Transverse colon (tissue), 4 donors: ENCODE measurements at regions not wholly inside any gene's neighbourhood (a gene's known extent, or its start where the extent isn't known, plus 50 kb on each side); places are given as distances from the start of the nearest gene placed in this dataset.

Experiments used
- DNase-seq: peaks from one replicate; pipeline ENCODE4 v3.0.0-alpha.2; 2019
- H3K27ac ChIP-seq, 4 donors: fragments of 200-600 bp; sonication (generic); 2 replicates each; pipeline ENCODE4 v1.5.1; 2016 to 2018; ENCODE audit warnings: inconsistent platforms in 4 of 4
- H3K27me3 ChIP-seq: fragments of 200-600 bp; sonication (generic); 2 replicates; pipeline ENCODE4 v1.5.1; 2017; ENCODE audit warnings: inconsistent platforms
- H3K36me3 ChIP-seq, 4 donors: fragments of 200-600 bp; sonication (generic); 2 replicates each; pipeline ENCODE4 v1.5.1; 2017 to 2019; ENCODE audit warnings: inconsistent platforms in 4 of 4
- H3K4me1 ChIP-seq, 4 donors: fragments of 200-600 bp; sonication (generic); 2 replicates each; pipeline ENCODE4 v1.5.1; 2017 to 2020; ENCODE audit warnings: inconsistent platforms in 4 of 4
- H3K4me3 ChIP-seq, 4 donors: fragments of 200-600 bp; sonication (generic); 1 replicate in 1 of 4; 2 replicates in 3 of 4; pipeline versions ENCODE4 v1.5.1 to v1.6.1; 2017 to 2019; ENCODE audit warnings: inconsistent platforms in 4 of 4
- H3K9me3 ChIP-seq, 2 donors: fragments of 200-600 bp; sonication (generic); 2 replicates each; pipeline ENCODE4 v1.5.1; 2017 to 2019; ENCODE audit warnings: inconsistent platforms in 2 of 2
- EP300 ChIP-seq: sonication (generic); formaldehyde crosslinking; IDR thresholded peaks from one replicate; pipeline ENCODE4 v1.6.1; 2017; ENCODE audit warnings: antibody characterized with exemption, low read depth
- POLR2A ChIP-seq: fragments of 450-650 bp; IDR thresholded peaks from one replicate; pipeline ENCODE4 v1.6.1; 2016; ENCODE audit warnings: antibody characterized with exemption, mild to moderate bottlenecking, moderate library complexity
- POLR2AphosphoS5 ChIP-seq, 3 donors: sonication (generic); formaldehyde crosslinking; IDR thresholded peaks; one replicate each; pipeline ENCODE4 v1.6.1; 2016; ENCODE audit warnings: antibody characterized with exemption in 3 of 3
- WGBS, 2 donors: methylation state at CpG; one replicate each; pipeline ENCODE4 v1.1.5; 2018; ENCODE audit warnings: low coverage in 1 of 2; 5-methylcytosine and 5-hydroxymethylcytosine counted together
- in situ Hi-C, 4 donors: fragments of 200-750 bp; cut with MboI; loops; one replicate each; pipeline versions ENCODE4 v1.15.0 to v1.15.1; 2017; ENCODE audit warnings: low sequenced_read_pairs in 3 of 4, low pct_ligation_motif_present in 1 of 4, low pct_unique_long_range_greater_than_20kb in 1 of 4
- intact Hi-C: fragments of 100-400 bp; cut with DNase I; formaldehyde crosslinking; loops from one replicate; pipeline ENCODE4 v1.15.1; 2023; ENCODE audit warnings: low total_unique reads
- TF ChIP-seq, protein P1 (sequence below), 5 experiments: fragments of 200-600 bp in 3 of 5; fragments of 450-650 bp in 2 of 5; sonication (generic) in 3 of 5; IDR thresholded peaks; 1 replicate in 2 of 5; 2 replicates in 3 of 5; pipeline ENCODE4 v1.5.1; 2016 to 2017; ENCODE audit warnings: antibody characterized with exemption in 5 of 5, inconsistent platforms in 3 of 5, mild to moderate bottlenecking in 2 of 5, moderate library complexity in 1 of 5

DNA sequence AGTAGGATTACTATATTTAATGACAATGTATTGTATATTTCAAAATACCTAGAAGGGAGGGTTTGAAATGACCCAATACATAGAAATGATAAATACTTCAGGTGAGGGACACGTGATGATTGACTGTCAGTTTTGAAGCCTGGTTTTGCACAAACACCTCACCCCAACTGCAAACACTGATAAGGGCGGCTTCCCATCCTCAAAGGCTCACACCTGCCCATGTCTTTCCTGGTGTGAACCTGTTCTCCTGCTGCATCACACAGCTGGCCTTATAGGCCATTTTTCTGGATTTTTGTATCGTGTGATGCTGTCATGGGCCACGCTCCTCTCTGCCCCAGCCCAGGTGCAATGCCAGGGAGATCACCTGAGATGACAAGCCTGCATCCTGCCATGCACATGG lies 166.5 kb upstream of the NCK2 start:
- Histone ChIP-seq H3K27me3 (no peaks in the 10 kb centered on the region), H3K9me3 (no peaks in the 10 kb centered on the region), H3K36me3 (no peaks in the 10 kb centered on the region), H3K27ac (peak overlapping the region in 1 of 4 donors; percentile 18), H3K4me3 (no peak overlapping the region), H3K4me1 (peaks cover 0 to 62% (median 24%) of the 10 kb centered on the region in 4 donors)
- 39 to 44% methylated on average over 3 to 4 of the region's 4 CpGs for WGBS, 2 donors
- in situ Hi-C loops (loop anchor here in 1 of 4 donors (25.0 kb wide), 1 partner anchor 509 kb away; no protein-coding TSS in a partner anchor), intact Hi-C loops (loop anchor here (10.0 kb wide), 1 partner anchor 527 kb away; no protein-coding TSS in a partner anchor)
- peak; percentile 27 for DNase-seq
- no peak for TF ChIP-seq EP300
- peak in 1 of 3 donors; percentile 30 for TF ChIP-seq POLR2AphosphoS5 (IDR thresholded peaks at IDR 0.05)
- no peak for TF ChIP-seq POLR2A

DNA sequence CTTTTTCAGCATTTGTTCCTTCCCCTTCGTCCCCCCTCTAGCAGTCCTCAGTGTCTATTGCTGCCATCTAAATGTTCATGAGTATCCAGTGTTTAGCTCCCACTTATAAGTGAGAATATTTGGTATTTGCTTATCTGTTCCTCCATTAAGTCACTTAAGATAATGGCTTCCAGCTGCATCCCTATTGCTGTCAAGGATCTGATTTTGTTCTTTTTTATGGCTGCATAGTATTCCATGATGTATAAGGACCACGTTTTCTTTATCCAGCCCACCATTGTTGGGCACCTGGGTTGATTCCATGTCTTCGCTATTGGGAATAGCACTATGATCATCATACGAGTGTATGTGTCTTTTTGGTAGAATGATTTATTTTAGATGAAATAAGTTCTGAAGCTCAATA lies 166.9 kb upstream of the NCK2 start:
- Histone ChIP-seq H3K4me3 (no peak overlapping the region), H3K27me3 (no peaks in the 10 kb centered on the region), H3K4me1 (peaks cover 0 to 64% (median 24%) of the 10 kb centered on the region in 4 donors), H3K36me3 (no peaks in the 10 kb centered on the region), H3K9me3 (no peaks in the 10 kb centered on the region), H3K27ac (no peak overlapping the region)
- DNase-seq = no peak
- no peak for TF ChIP-seq POLR2AphosphoS5 (IDR thresholded peaks at IDR 0.05)
- TF ChIP-seq, protein P1, sequence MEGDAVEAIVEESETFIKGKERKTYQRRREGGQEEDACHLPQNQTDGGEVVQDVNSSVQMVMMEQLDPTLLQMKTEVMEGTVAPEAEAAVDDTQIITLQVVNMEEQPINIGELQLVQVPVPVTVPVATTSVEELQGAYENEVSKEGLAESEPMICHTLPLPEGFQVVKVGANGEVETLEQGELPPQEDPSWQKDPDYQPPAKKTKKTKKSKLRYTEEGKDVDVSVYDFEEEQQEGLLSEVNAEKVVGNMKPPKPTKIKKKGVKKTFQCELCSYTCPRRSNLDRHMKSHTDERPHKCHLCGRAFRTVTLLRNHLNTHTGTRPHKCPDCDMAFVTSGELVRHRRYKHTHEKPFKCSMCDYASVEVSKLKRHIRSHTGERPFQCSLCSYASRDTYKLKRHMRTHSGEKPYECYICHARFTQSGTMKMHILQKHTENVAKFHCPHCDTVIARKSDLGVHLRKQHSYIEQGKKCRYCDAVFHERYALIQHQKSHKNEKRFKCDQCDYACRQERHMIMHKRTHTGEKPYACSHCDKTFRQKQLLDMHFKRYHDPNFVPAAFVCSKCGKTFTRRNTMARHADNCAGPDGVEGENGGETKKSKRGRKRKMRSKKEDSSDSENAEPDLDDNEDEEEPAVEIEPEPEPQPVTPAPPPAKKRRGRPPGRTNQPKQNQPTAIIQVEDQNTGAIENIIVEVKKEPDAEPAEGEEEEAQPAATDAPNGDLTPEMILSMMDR (IDR thresholded peaks at IDR 0.05) = no peak
- no peak for TF ChIP-seq EP300
- 70% methylated on average over 4 of the region's 4 CpGs for WGBS, 2 donors
- intact Hi-C loops = loop anchor here (10.0 kb wide), 1 partner anchor 527 kb away; no protein-coding TSS in a partner anchor
- in situ Hi-C loops = loop anchor here in 1 of 4 donors (25.0 kb wide), 1 partner anchor 510 kb away; no protein-coding TSS in a partner anchor

DNA sequence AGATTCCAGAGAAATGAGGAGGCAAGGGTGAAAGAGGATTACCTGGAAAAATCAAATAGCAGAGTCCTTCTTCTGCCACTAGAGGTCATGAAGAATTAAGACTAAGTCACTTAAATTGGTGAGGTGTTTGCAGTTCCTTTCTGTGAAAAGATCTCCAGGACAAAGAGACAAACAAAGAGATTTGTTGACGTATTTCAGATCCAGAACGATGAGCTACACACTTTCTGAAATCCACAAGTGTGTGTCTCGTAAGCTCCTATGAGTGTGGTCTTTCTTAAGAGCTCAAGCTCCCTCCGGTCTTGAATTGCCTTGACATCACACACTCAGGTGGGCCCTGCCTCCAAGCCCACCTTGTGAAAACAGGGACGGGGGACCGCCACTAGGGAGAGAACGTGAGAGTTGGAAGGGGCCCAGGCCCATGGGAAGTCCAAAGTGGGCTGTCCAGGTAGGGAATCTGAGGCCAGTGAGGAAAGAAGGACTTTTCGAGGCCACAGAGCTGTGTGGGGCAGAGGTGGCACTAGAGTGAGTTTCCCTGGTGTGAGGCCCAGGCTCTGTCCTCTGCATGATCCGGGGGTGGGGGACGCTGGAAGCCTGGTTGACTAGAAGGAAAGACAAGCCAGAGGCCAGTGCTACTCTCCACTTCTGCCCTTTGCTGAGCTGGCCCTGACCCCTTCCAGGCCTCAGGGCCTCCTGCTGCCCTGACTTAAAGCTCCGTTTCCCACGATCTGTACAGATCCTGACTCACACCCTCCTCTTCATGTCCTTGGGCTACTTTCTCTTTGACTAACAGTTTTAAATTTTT lies 168.1 kb upstream of the NCK2 start:
- no peak for DNase-seq
- H3K27me3 ChIP-seq = no peaks in the 10 kb centered on the region
- in situ Hi-C loops = loop anchor here in 1 of 4 donors (25.0 kb wide), 1 partner anchor 511 kb away; no protein-coding TSS in a partner anchor
- H3K36me3 ChIP-seq = no peaks in the 10 kb centered on the region
- TF ChIP-seq, protein P1 (IDR thresholded peaks at IDR 0.05) = peak; percentile 60 to 79 (median 68)
- TF ChIP-seq EP300 (no peak), POLR2A (no peak), POLR2AphosphoS5 (IDR thresholded peaks at IDR 0.05) (no peak)
- H3K27ac ChIP-seq = peak overlapping the region in 3 of 4 donors; percentile 48 to 58 (median 56)
- peaks cover 0 to 53% (median 13%) of the 10 kb centered on the region in 4 donors for H3K4me1 ChIP-seq
- no peak overlapping the region for H3K4me3 ChIP-seq
- no peaks in the 10 kb centered on the region for H3K9me3 ChIP-seq
- WGBS, 2 donors = 50 to 57% methylated on average over 2 to 12 of the region's 12 CpGs
- intact Hi-C loops = loop anchor here (10.0 kb wide), 1 partner anchor 528 kb away; no protein-coding TSS in a partner anchor

DNA sequence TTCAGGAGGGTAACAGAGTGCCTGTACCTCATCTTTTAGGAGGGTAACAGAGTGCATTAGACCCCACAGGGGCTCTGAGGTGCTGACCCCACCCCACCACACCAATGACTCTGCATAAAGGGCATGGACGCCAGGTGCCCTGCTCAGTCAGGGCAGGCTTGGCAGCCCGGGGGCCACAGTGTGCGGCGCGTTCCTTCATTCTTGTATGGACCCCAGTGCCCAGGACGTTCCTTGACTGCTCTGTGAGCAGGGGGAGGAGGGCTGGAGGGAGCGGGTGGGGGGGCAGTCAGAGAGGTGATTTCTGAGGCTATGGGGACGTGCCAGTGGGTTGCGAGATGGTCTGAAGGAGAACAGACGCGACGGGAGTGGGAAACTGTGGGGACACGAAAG lies 168.7 kb upstream of the NCK2 start:
- Histone ChIP-seq H3K4me3 (no peak overlapping the region), H3K9me3 (no peaks in the 10 kb centered on the region), H3K27ac (no peak overlapping the region), H3K27me3 (no peaks in the 10 kb centered on the region), H3K36me3 (no peaks in the 10 kb centered on the region), H3K4me1 (peaks cover 0 to 49% (median 11%) of the 10 kb centered on the region in 4 donors)
- 46 to 58% methylated on average over 7 to 13 of the region's 13 CpGs for WGBS, 2 donors
- no peak for DNase-seq
- in situ Hi-C loops (loop anchor here in 1 of 4 donors (25.0 kb wide), 1 partner anchor 511 kb away; no protein-coding TSS in a partner anchor), intact Hi-C loops (loop anchor here (10.0 kb wide), 1 partner anchor 529 kb away; no protein-coding TSS in a partner anchor)
- TF ChIP-seq POLR2AphosphoS5 (IDR thresholded peaks at IDR 0.05) = no peak
- TF ChIP-seq EP300 = no peak
- no peak for TF ChIP-seq POLR2A
- TF ChIP-seq, protein P1 (IDR thresholded peaks at IDR 0.05) = no peak
